HG03045 (cell line): ENCODE measurements at regions not wholly inside any gene's neighbourhood (a gene's known extent, or its start where the extent isn't known, plus 50 kb on each side); places are given as distances from the start of the nearest gene placed in this dataset.

Experiments
- ATAC-seq: cut with Tn5 transposase; IDR thresholded peaks from one replicate; pipeline ENCODE4 v1.9.1; 2021; ENCODE audit warnings: mild to moderate bottlenecking, moderate library complexity; ENCODE audit not compliant: unreplicated experiment

DNA sequence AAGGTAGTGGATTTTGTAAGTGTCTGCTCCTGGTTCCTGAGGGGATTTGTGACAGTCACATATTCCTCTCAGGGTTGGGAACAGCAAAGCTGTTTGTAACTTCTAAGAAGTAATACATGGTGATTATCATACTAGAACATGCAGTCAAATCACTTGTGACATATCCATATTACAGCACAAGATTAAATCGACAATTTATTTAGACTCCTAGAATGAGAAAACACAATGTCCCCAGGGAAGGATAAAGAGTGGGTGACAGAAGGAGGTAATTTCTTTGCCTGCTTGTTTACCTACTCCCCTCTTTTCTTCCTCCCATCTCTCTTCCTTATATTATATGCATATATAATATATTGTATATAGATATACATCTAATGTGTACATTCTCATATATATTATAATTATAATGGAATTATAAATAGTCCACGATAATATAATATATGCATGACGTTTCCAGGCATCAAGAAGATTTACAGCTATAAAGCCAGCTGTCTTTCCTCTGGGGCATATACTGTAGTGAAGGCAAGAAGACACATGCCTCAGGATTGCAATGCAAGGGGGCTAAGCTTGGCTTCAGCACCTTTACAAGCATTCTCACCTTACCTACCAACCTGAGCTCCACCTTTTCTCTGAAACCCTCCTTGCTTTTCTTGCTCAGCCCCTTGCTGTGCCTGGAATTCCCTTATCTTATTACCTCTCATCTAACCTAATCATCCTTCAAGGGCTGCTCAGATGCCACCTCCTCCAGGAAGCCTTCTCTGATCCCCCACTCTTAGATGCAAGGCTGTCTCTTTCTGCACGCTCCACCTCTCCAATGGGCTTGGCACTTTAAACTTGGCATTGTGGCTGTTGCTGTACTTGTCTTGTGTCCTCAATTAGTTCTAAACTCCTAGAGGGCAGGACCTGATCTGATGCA lies 73.1 kb upstream of the PIAS1 start:
- ATAC-seq = no peak

DNA sequence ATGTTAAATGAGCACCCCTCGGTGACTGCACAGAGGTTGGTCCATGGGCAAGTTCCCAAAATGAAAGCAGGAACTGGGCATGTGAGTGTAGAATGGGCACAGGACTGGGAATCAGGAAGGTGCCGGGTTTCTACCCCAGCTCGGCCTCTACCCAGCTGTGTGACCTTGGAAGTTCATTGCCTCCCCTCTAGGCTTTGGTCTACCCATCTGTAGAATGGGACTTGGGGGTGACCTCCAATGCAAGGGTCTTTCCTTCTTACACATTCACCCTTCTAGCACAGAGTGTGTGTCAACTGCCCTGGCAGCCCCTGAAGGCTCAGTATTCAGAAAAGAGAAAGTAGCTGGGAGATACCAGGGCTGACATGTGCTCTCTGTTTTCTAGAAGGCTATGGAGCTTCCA lies 72.3 kb upstream of the PIAS1 start:
- no peak for ATAC-seq

GRCh38 chr15:67991706-67992105 lies 62.4 kb upstream of the PIAS1 start:
- no peak for ATAC-seq

DNA sequence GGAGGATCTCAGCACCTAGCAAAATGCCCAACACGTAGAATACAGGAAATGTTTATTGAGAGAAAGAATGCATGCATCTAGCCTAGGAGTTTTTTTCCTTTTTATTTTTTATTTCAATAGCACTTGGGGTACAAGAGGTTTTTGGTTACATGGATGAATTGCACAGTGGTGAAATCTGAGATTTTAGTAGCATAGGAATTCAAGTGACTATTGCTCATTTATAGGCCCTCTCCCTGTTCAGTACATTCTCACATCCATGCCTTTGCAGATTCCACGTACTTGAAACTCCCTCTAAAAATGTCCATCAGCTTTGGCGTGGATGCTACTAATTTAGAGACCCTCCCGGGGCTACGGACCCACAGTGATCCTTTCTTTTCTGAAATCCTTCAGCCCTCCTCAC lies 61.7 kb upstream of the PIAS1 start:
- ATAC-seq = no peak

DNA sequence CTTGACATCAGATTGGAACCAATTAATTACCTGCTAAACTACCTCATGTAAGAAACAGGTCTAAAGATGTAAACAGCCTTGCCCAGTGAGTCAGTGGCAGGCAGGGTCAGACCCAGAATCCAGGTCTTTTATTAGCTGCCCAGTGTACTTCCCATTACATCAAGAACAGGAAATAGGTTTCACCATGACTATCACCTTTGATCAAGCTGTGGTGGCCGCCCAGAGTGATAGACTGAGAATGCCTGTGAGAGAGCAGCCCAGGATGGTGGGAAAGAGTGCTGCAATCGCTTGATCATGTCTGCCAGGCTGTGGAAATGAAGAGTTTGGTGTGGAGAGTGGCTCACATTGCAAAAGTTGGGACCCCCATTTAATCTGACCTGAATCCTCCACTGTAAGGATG lies 61.3 kb upstream of the PIAS1 start:
- ATAC-seq = no peak

- ATAC-seq = no peak
Observed at GRCh38 chr15:67997996-67998395, 56.1 kb upstream of the PIAS1 start.

DNA sequence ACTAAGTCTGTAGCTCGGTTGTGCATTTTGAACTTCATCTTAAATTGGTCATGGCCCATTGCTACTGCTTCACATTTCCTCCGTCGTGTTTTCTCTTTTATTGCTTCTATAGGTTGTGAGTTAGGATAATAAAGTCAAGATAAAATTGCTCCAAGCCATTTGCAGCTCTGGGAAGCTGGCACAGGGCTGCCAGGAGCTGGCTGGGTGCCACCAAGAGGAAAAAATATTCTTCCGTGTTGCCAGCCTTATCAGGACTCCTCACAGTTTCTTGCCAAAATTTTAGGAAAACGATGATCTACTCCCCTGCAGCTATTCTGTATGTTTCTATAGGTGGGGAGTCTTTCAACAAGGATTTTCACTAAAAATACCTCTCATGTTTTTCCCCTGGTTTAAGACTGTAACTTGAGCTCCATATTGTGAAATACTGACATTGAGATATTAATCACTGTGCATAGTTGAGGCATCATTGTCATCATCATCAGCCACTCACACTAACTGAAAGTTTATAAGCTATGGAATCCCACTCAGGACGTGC lies 55.4 kb upstream of the PIAS1 start:
- no peak for ATAC-seq

GRCh38 chr15:67999320-68000100 lies 54.6 kb upstream of the PIAS1 start:
- ATAC-seq = no peak

- ATAC-seq = no peak
Observed at GRCh38 chr15:68000754-68001153, 53.4 kb upstream of the PIAS1 start.

GRCh38 chr15:68001811-68002210 lies 52.3 kb upstream of the PIAS1 start:
- ATAC-seq = no peak

DNA sequence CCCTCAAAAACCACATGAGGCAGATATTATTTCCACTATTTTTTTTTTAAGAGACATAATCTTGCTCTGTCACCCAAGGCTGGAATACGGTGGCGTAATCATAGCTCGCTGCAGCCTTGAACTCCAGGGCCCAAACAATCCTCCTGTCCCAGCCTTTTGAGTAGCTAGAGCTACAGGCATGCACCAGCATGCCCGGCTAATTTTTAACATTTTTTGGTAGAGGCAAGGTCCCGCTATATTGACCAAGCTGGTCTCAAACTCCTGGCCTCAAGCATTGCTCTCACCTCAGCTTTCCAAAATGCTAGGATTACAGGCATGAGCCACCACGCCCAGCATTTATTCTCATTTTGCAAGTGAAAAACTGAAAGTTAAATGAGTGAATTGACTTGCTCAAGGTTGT lies 50.8 kb upstream of the PIAS1 start:
- no peak for ATAC-seq
